Fibroblast of lung (primary cell): ENCODE measurements at regions not wholly inside any gene's neighbourhood (a gene's known extent, or its start where the extent isn't known, plus 50 kb on each side); places are given as distances from the start of the nearest gene placed in this dataset.

Experiments used
- DNase-seq, 2 donors: peaks; one replicate each; pipeline versions ENCODE4 v3.0.0 to v3.0.0-alpha.2; 2010; ENCODE audit warnings: low read depth in 2 of 2
- H2AFZ ChIP-seq: 2 replicates; pipeline ENCODE4 v1.5.1; 2012; ENCODE audit warnings: low read length, control low read depth, inconsistent platforms
- H3K27ac ChIP-seq: 2 replicates; pipeline ENCODE4 v1.5.1; 2011; ENCODE audit warnings: low read length, control low read depth; ENCODE audit not compliant: insufficient read depth
- H3K27me3 ChIP-seq: 2 replicates; pipeline ENCODE4 v1.5.1; 2011; ENCODE audit warnings: mild to moderate bottlenecking, low read length; ENCODE audit not compliant: control insufficient read depth, insufficient read depth
- H3K36me3 ChIP-seq: 2 replicates; pipeline ENCODE4 v1.5.1; 2011; ENCODE audit warnings: low read length; ENCODE audit not compliant: control insufficient read depth, insufficient read depth
- H3K4me1 ChIP-seq: 2 replicates; pipeline ENCODE4 v1.5.1; 2011; ENCODE audit warnings: low read length; ENCODE audit not compliant: control insufficient read depth, insufficient read depth; ENCODE audit errors: extremely low read depth
- H3K4me2 ChIP-seq: 2 replicates; pipeline ENCODE4 v1.5.1; 2011; ENCODE audit warnings: low read length, control low read depth; ENCODE audit not compliant: insufficient read depth; ENCODE audit errors: extremely low read depth
- H3K4me3 ChIP-seq, 4 experiments: fragments of 200-600 bp in 1 of 4; sonication (generic) in 1 of 4; replicated peaks in 1 of 4; 2 replicates each; pipeline ENCODE4 v1.5.1; 2011 to 2016; ENCODE audit warnings: low read length in 4 of 4, low read depth in 3 of 4, mild to moderate bottlenecking in 3 of 4, control low read depth in 2 of 4, inconsistent platforms in 1 of 4, mixed read lengths in 1 of 4; ENCODE audit not compliant: insufficient read depth in 1 of 4; ENCODE audit errors: control extremely low read depth in 1 of 4
- H3K79me2 ChIP-seq: 2 replicates; pipeline ENCODE4 v1.5.1; 2012; ENCODE audit warnings: mild to moderate bottlenecking, low read length, inconsistent platforms; ENCODE audit not compliant: control insufficient read depth, insufficient read depth
- H3K9ac ChIP-seq: 2 replicates; pipeline ENCODE4 v1.5.1; 2011; ENCODE audit warnings: mild to moderate bottlenecking, low read length, control low read depth; ENCODE audit not compliant: insufficient read depth
- H3K9me3 ChIP-seq: 2 replicates; pipeline ENCODE4 v1.5.1; 2012; ENCODE audit warnings: low read depth, low read length; ENCODE audit not compliant: control insufficient read depth, insufficient read depth
- H4K20me1 ChIP-seq: 2 replicates; pipeline ENCODE4 v1.5.1; 2011; ENCODE audit warnings: low read length; ENCODE audit not compliant: control insufficient read depth, insufficient read depth; ENCODE audit errors: extremely low read depth
- EZH2 ChIP-seq: IDR thresholded peaks from 2 replicates; pipeline ENCODE4 v1.5.1; 2012; ENCODE audit warnings: low read length, control low read depth, mild to moderate bottlenecking; ENCODE audit errors: missing control alignments
- TF ChIP-seq, protein P1 (sequence below), 2 donors: IDR thresholded peaks in 1 of 2; conservative IDR thresholded peaks in 1 of 2; 1 replicate in 1 of 2; 2 replicates in 1 of 2; pipeline ENCODE4 v1.5.1; 2011 to 2012; ENCODE audit warnings: low read length in 2 of 2, control low read depth in 1 of 2, inconsistent platforms in 1 of 2, low read depth in 1 of 2, mild to moderate bottlenecking in 1 of 2

- H3K27me3 ChIP-seq: no peaks in the 10 kb centered on the region
- H2AFZ ChIP-seq: no peak overlapping the region
- H3K36me3 ChIP-seq: no peaks in the 10 kb centered on the region
- H3K4me3 ChIP-seq: no peak overlapping the region
- no peaks in the 10 kb centered on the region for H3K79me2 ChIP-seq
- no peak for DNase-seq
- H4K20me1 ChIP-seq: no peaks in the 10 kb centered on the region
- no peak overlapping the region for H3K27ac ChIP-seq
- H3K4me2 ChIP-seq: no peak overlapping the region
- TF ChIP-seq, protein P1, sequence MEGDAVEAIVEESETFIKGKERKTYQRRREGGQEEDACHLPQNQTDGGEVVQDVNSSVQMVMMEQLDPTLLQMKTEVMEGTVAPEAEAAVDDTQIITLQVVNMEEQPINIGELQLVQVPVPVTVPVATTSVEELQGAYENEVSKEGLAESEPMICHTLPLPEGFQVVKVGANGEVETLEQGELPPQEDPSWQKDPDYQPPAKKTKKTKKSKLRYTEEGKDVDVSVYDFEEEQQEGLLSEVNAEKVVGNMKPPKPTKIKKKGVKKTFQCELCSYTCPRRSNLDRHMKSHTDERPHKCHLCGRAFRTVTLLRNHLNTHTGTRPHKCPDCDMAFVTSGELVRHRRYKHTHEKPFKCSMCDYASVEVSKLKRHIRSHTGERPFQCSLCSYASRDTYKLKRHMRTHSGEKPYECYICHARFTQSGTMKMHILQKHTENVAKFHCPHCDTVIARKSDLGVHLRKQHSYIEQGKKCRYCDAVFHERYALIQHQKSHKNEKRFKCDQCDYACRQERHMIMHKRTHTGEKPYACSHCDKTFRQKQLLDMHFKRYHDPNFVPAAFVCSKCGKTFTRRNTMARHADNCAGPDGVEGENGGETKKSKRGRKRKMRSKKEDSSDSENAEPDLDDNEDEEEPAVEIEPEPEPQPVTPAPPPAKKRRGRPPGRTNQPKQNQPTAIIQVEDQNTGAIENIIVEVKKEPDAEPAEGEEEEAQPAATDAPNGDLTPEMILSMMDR (conservative IDR thresholded peaks at IDR 0.05 in 1 of 2, IDR thresholded peaks at IDR 0.05 in 1 of 2; ENCODE audit: low read depth in 1 of 2, low read length in 2 of 2): no peak
- H3K4me1 ChIP-seq: peaks cover 10% of the 10 kb centered on the region
- no peak overlapping the region for H3K9ac ChIP-seq
- no peaks in the 10 kb centered on the region for H3K9me3 ChIP-seq
Observed at GRCh38 chr21:28226563-28226962, 766.1 kb downstream of the LTN1 start.

DNA sequence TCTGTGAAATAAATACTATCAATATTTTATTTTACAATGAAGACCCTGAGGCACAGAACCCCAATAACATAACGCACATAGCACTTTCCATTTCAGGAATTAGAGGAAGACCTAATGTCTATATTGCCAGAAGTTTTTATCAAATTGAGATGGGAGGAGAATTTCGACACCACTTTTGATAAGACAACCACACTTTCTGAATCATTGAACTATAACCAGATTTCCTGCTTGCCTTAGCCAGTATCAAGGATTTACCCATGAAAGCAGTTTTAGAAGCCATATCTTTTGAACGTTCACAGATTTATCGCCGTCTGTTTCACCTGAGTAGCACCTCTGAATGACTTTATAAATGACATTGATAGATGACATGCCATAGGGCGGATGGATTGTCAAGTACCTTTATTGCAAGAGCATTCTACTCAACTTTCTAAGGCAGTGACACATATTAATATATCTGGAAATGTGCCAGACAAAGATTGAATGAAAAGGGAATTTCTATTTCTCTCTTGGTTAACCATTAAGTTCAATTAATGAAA lies 768.4 kb downstream of the LTN1 start:
- H3K36me3 ChIP-seq: no peaks in the 10 kb centered on the region
- peaks cover 6% of the 10 kb centered on the region for H3K4me1 ChIP-seq
- H3K27me3 ChIP-seq: no peaks in the 10 kb centered on the region
- H2AFZ ChIP-seq: no peak overlapping the region
- no peak for DNase-seq
- no peaks in the 10 kb centered on the region for H3K9me3 ChIP-seq
- no peak overlapping the region for H3K27ac ChIP-seq
- no peak overlapping the region for H3K4me2 ChIP-seq
- no peak for TF ChIP-seq EZH2
- TF ChIP-seq, protein P1 (conservative IDR thresholded peaks at IDR 0.05 in 1 of 2, IDR thresholded peaks at IDR 0.05 in 1 of 2; ENCODE audit: low read depth in 1 of 2, low read length in 2 of 2): no peak
- no peaks in the 10 kb centered on the region for H4K20me1 ChIP-seq
- no peak overlapping the region for H3K9ac ChIP-seq
- no peaks in the 10 kb centered on the region for H3K79me2 ChIP-seq
- no peak overlapping the region for H3K4me3 ChIP-seq

GRCh38 chr21:28221984-28222383 lies 770.7 kb downstream of the LTN1 start:
- Histone ChIP-seq H2AFZ (no peak overlapping the region), H3K9me3 (no peaks in the 10 kb centered on the region), H3K4me3 (no peak overlapping the region), H3K9ac (no peak overlapping the region), H3K79me2 (no peaks in the 10 kb centered on the region), H3K27me3 (no peaks in the 10 kb centered on the region), H3K4me2 (no peak overlapping the region), H3K4me1 (no peaks in the 10 kb centered on the region), H3K36me3 (no peaks in the 10 kb centered on the region), H4K20me1 (no peaks in the 10 kb centered on the region), H3K27ac (no peak overlapping the region)
- no peak for DNase-seq
- TF ChIP-seq, protein P1 (conservative IDR thresholded peaks at IDR 0.05 in 1 of 2, IDR thresholded peaks at IDR 0.05 in 1 of 2; ENCODE audit: low read depth in 1 of 2, low read length in 2 of 2): no peak
- no peak for TF ChIP-seq EZH2
